Fibroblast of gingiva (primary cell): ENCODE measurements at regions not wholly inside any gene's neighbourhood (a gene's known extent, or its start where the extent isn't known, plus 50 kb on each side); places are given as distances from the start of the nearest gene placed in this dataset.

Experiments used
- DNase-seq: peaks from one replicate; pipeline ENCODE4 v3.0.0-alpha.2; 2011; ENCODE audit warnings: low read depth

DNA sequence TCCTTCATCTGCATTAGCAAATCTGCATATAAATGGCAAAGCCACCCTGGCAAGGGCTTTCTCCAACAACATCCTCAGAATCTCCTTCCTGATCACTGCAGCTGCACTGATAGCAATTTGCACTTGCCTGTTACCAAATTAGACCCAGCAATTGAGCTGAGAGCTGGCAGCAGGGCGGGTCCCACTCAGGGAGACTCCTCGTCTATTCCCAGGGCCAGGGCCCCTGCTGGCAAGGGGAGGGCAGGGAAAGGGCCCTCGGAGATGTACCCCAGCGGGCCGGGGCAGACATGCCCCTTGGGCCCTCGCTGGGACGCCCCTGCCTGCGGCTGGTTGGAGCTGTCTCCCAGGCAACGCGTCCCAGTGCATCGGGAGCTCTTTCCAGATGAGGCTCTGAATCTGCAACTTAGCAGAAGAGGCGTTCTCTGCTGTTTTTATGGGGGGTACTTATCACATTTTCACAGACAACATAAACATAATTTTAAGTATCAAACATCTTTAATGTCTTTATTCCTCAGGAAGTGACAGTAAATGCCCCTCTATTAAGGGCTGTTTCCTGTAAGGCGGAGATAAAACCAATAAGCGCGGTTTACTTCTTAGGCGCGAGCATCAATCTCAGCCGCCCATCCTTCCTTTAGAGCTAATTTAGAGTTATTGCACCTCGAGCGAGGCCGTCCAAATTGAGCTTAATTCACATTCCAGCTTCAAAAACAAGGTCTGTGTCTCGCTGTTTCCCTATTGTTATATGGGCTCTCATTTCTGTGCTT lies 249.0 kb upstream of the PPP2R2D start:
- DNase-seq, result no peak

DNA sequence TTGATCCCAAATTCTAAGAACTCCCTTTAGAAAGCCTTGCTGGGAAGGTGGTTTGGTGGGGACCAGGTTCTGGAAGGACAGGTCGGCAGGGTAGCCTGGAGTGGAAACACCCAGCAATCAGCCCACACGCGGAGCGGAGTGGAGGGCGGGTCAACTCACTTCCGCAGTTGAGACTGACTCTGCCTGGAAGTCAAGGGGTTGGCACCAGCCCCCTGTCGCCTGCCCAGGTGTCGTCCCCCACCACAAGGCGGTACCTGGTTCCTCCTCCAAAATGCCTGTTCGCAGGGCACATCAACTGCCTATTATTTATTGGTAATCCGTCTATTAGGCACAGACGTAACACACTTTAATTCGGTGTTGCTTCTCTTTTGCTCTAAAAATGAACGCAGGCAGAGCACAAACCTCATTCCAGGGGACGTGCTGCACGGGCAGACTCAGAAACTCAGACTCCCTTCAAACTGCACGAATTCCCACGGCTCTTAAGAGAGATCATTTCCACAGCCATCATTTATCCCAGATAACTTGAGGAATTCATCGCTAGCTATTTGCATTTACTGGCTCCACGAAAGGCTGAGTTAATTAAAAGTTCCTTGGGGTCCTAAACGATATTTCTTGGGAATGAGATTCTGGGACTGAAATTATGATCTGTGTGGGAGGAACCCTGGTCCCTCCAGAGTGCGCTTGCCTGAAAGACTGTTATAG lies 248.2 kb upstream of the PPP2R2D start:
- DNase-seq, result no peak

DNA sequence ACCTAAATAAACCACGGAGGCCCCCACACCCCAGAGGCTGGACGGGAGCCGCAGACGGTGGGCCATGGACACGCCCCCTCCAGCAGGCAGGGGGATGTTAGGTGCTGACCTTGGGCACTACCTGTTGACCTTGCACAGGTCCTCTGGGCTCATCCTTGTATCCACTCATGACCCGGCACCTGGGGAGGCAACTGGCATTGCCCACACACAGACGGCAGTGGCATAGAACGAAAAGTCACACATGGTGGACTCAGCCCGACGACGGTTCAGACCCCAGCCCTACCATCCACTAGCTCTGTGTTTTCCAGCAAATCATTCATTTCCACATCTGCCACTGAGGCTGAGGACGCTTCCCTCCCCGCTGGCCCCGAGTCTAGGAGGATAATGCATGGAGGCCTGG lies 247.7 kb upstream of the PPP2R2D start:
- DNase-seq, result no peak

GRCh38 chr10:131653554-131654470 lies 247.0 kb upstream of the PPP2R2D start:
- no peak for DNase-seq

- DNase-seq, result no peak
Measured at GRCh38 chr10:131654471-131655087, 246.2 kb upstream of the PPP2R2D start.

- DNase-seq, result no peak
Measured at GRCh38 chr10:131655101-131655849, 245.5 kb upstream of the PPP2R2D start.

DNA sequence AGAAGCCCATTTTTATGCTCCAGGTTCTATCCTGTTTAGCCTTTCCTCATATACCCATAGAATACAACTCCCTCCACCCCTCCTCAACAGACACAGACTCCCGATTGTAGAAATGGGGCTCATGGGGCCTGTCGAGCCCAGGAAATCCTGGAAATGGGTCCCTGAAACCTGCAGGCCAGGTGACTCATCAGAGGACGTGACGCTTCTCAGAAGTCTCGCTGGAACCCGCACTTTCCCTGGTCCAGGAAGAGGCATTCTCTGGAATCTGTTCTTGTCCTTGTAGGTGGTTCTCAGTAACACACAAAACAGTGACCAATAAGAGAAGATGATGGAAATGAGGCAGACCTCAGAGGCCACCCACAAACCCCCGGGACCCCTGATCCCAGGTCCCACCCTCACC lies 244.8 kb upstream of the PPP2R2D start:
- DNase-seq, result no peak

DNA sequence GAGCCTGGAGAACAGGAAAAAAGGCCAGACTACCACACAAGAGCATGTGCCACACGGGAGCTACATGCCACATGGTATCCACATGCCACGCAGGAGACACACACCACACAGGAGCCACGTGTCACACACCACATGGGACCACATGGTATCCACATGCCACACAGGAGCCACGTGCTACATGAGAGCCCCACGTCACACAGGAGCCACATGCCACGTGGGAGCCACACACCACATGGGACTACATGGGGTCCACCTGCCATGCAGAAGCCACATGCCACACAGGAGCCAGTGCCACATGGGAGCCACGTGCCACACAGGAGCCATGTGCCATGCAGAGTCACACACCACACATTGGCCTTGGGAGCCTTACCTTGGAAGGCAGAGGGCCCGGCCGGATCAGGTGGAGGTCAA lies 244.4 kb upstream of the PPP2R2D start:
- no peak for DNase-seq

DNA sequence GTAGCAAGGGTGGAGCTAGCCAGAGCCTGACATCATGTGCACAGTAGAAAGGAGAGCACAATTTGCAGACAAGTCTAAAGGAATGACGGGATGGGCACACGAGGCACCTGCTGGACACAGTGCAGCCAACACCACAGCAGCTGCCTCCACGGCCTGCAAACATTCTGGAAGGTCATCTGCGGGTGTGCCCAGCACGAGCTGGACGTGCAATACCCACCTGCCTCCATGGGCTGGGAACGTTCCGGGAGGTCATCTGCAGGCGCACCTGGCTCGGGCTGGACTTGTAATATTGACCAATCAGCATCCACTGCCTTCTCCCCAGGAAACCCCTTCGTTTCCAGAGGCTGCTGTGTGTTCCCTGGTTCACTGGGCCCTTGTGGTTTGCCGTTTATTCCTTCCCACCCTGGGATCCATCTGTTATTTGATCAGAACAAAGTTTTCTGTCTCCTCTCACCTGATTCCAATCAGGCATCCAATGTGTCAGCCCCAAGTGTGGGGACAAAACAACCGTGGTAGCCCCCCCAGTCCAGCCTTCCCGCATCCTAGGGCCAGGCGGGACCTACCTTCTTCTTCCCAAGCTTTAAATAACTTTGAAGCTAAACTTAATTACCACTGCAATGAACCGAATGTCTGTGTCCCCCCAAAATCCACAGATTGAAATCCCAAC lies 243.4 kb upstream of the PPP2R2D start:
- no peak for DNase-seq

DNA sequence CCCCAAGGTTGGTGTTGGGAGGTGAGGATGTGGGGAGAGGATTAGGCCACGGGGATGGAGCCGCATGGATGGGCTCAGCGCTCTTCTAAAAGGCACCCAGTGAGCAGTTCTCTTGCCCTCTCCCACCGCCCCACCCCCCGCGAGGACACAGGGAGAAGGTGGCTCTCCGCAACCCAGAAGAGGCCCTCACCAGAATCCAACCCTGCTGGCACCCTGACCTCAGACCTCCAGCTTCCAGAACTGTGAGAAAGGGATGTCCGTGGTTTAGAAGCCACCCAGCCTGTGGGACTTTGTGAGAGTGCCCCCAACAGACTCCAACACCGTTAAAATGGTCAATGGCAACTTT lies 242.8 kb upstream of the PPP2R2D start:
- DNase-seq, result no peak

GRCh38 chr10:131658476-131659110 lies 242.2 kb upstream of the PPP2R2D start:
- DNase-seq, result no peak

GRCh38 chr10:131660427-131660826 lies 240.4 kb upstream of the PPP2R2D start:
- no peak for DNase-seq

DNA sequence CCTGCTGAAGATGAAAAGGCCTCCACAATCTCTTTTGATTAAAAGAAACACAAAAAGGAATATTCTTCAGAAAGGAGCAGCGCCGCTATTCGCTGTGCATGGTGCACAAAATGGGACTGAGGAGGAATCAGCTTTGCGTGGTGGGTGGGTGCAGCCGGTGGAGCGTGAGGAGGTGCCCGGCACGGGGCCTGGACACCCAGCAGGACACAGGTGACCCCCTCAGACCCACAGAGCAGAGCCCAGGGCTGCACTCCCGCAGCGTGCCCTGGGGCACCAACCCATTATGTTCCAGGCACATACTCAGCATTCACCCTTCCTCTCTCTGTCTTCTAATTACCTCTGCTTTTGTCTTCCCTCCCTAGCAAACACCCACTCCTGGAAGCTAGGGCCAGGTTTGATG lies 238.0 kb upstream of the PPP2R2D start:
- no peak for DNase-seq

DNA sequence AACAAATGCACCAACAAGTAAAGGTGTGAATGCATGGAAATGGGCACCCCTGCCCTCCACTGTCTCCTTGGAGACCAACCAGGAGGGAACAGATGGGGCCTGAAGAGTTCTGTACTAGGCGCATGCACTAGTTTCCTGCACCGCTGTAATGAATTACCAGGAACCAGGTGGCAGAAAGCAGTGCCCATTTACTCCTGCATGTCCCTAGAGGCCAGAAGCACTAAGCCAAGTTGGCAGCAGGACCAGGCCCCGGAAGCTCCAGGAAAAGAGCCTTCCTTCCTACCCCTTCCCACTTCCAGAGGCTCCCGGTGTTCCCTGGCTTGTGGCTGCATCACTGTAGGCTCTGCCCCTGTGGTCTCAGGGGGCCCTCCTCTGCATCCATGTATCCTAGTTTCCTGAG lies 237.5 kb upstream of the PPP2R2D start:
- DNase-seq, result no peak

GRCh38 chr10:131666091-131666490 lies 234.7 kb upstream of the PPP2R2D start:
- DNase-seq, result no peak

DNA sequence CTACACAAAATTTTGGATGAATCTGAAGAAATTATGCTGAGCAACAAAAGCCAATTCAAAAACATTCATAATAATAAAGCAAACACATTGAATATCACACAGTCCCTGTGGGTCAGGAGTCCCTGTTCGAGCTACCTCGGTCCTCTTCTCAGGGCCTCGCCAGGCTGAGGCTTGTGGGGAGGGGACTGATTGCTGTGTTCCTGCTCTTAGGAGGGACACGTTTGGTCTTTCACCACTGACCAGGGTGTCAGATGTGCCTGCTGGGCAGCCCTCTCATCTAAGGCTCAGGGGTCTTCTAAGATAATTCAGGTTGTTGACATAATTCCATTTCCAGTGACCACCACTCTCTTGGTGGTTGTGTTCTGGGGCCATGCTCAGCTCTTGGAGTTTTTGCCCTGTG lies 233.8 kb upstream of the PPP2R2D start:
- DNase-seq, result no peak

DNA sequence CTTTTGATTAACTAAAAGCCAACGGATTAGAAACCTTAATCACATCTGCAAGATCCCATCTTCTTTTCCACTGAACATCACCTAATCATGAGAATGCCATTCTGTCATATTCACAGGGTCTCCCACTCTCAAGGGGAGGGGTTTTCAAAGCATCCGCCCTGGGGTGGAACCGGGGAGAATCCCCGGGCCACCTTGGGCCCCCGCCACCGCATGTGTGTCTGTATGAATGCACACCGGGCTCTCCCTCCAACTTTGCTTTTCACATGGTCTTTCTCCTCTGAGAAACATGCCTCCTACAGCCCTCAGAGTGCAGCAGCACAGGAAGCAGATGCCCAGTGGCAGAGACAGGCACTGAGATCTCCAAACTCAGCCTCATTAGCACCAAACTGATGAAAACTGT lies 233.2 kb upstream of the PPP2R2D start:
- DNase-seq, result no peak

GRCh38 chr10:131668903-131669302 lies 231.9 kb upstream of the PPP2R2D start:
- DNase-seq, result no peak

GRCh38 chr10:131669838-131670237 lies 231.0 kb upstream of the PPP2R2D start:
- DNase-seq, result no peak

- no peak for DNase-seq
Measured at GRCh38 chr10:131670341-131670740, 230.5 kb upstream of the PPP2R2D start.

DNA sequence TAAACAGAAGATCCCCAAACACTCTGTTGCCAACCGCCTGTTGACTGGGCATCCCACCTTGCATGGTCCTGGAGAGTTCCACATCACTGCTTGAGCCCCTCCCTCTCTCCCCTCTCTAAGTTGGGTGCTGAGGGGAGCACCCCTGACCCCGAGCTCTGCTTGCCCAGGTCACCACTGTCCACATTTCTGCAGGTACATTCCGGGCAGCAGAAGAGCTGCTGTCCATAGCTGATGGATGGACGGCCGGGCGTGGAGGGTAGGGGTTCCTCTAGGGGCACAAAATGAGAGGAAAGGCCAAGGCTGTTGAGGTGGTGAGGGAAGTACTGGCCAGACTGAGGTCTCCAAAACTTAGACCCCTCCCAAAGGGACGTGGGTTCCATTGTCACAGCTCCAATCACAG lies 227.4 kb upstream of the PPP2R2D start:
- DNase-seq, result no peak
